K562 (cell line): ENCODE measurements at regions not wholly inside any gene's neighbourhood (a gene's known extent, or its start where the extent isn't known, plus 50 kb on each side); places are given as distances from the start of the nearest gene placed in this dataset.

Source experiments
- ATAC-seq: fragments of 200-7000 bp; cut with Tn5 transposase; 3 replicates; pipeline ENCODE4 v1.9.1; 2020; ENCODE audit warnings: moderate library complexity
- BruUV-seq: library from RNA; stranded (reverse); fragments of 400-500 nt; replicated peaks from 2 replicates; lab custom pipeline; 2021; lab: Mats Ljungman, UMichigan
- CTCF ChIA-PET: fragments of 300-600 bp; formaldehyde crosslinking; extraction: SDS; loops from one replicate; lab custom pipeline; 2021; ENCODE audit warnings: low intra/inter-chr PET ratio; lab: Yijun Ruan, JAX
- POLR2A ChIA-PET: fragments of 300-600, 350-650 bp; sonication (Branson Sonifier 250); formaldehyde crosslinking; extraction: SDS; loops from one replicate; lab custom pipeline; 2021; ENCODE audit warnings: antibody characterized with exemption, inconsistent platforms; lab: Yijun Ruan, JAX
- DNase-seq, 4 experiments: peaks; one replicate each; pipeline versions ENCODE4 v3.0.0 to v3.0.0-alpha.2; 2011 to 2018; ENCODE audit warnings: low spot score in 3 of 4, mixed read lengths in 3 of 4; ENCODE audit errors: extremely low read depth in 1 of 4
- FAIRE-seq: peaks from 2 replicates; lab custom pipeline; 2011; peaks lifted over from hg19 to GRCh38; lab: Jason Lieb, UNC
- H2AFZ ChIP-seq: 2 replicates; pipeline ENCODE4 v1.6.0; 2011; ENCODE audit warnings: low read depth, low read length, control low read depth, inconsistent platforms
- H3K27ac ChIP-seq: fragments of 200-600 bp; 3 replicates; pipeline ENCODE4 v1.8.0; 2011; ENCODE audit warnings: low read depth, mild to moderate bottlenecking, control low read depth, inconsistent platforms, low read length, moderate library complexity, mixed read lengths; ENCODE audit errors: extremely low read depth
- H3K27me3 ChIP-seq, 2 experiments: fragments of 300-600 bp in 1 of 2; 2 replicates in 1 of 2; 3 replicates in 1 of 2; pipeline versions ENCODE4 v1.6.0 to v1.8.0; 2011; ENCODE audit warnings: inconsistent platforms in 2 of 2, low read length in 2 of 2, mild to moderate bottlenecking in 1 of 2, mixed read lengths in 1 of 2, moderate library complexity in 1 of 2; ENCODE audit not compliant: control insufficient read depth in 2 of 2, insufficient read depth in 2 of 2
- H3K36me3 ChIP-seq: fragments of 300-600 bp; 3 replicates; pipeline ENCODE4 v1.8.0; 2011; ENCODE audit warnings: mild to moderate bottlenecking, low read length, inconsistent platforms; ENCODE audit not compliant: control insufficient read depth, insufficient read depth
- H3K4me1 ChIP-seq, 2 experiments: fragments of 200-600 bp in 1 of 2; replicated peaks in 1 of 2; 2 replicates in 1 of 2; 3 replicates in 1 of 2; pipeline versions ENCODE4 v1.5.1 to v1.8.0; 2011; ENCODE audit warnings: inconsistent platforms in 2 of 2, low read length in 2 of 2, mild to moderate bottlenecking in 1 of 2, mixed read lengths in 1 of 2, moderate library complexity in 1 of 2; ENCODE audit not compliant: control insufficient read depth in 2 of 2, insufficient read depth in 2 of 2
- H3K4me2 ChIP-seq: 2 replicates; pipeline ENCODE4 v1.6.1; 2011; ENCODE audit warnings: low read length, control low read depth, inconsistent platforms, mixed read lengths; ENCODE audit not compliant: insufficient read depth
- H3K4me3 ChIP-seq: fragments of 200-600 bp; sonication (generic), shearing (Covaris generic); 2 replicates; pipeline ENCODE4 v1.5.1; 2016; ENCODE audit warnings: control low read depth, inconsistent platforms
- H3K79me2 ChIP-seq: fragments of 200-600 bp; 3 replicates; pipeline ENCODE4 v1.8.0; 2011; ENCODE audit warnings: low read length, inconsistent platforms; ENCODE audit not compliant: control insufficient read depth, insufficient read depth
- H3K9ac ChIP-seq, 2 experiments: 2 replicates each; pipeline versions ENCODE4 v1.6.0 to v1.6.1; 2011; ENCODE audit warnings: low read depth in 2 of 2, low read length in 2 of 2, control low read depth in 1 of 2, inconsistent platforms in 1 of 2, mild to moderate bottlenecking in 1 of 2, mixed read lengths in 1 of 2; ENCODE audit not compliant: insufficient read depth in 1 of 2
- H3K9me1 ChIP-seq: one replicate; pipeline ENCODE4 v1.6.0; 2011; ENCODE audit warnings: inconsistent platforms, mild to moderate bottlenecking, low read length, moderate library complexity; ENCODE audit not compliant: control insufficient read depth, insufficient read depth
- H3K9me3 ChIP-seq: replicated peaks from 2 replicates; pipeline ENCODE4 v1.5.1; 2011; ENCODE audit warnings: low read depth, low read length, inconsistent platforms; ENCODE audit not compliant: control insufficient read depth, insufficient read depth
- H4K20me1 ChIP-seq: replicated peaks from 2 replicates; pipeline ENCODE4 v1.6.1; 2011; ENCODE audit warnings: low read length, inconsistent platforms, mixed read lengths; ENCODE audit not compliant: control insufficient read depth, insufficient read depth
- CTBP1 ChIP-seq: fragments of 450-650 bp; IDR thresholded peaks from 2 replicates; pipeline ENCODE4 v1.6.1; 2016; ENCODE audit warnings: borderline replicate concordance
- EP300 ChIP-seq: IDR thresholded peaks from 2 replicates; pipeline ENCODE4 v1.6.1; 2012; ENCODE audit warnings: low read length, improper control_type of control experiment
- FOXK1 ChIP-seq: sonication (generic); formaldehyde crosslinking; IDR thresholded peaks from 2 replicates; pipeline ENCODE4 v1.8.0; 2022; ENCODE audit warnings: missing genetic modification reagents, mild to moderate bottlenecking, borderline replicate concordance
- HOMEZ ChIP-seq: fragments of 250-450 bp; sonication (Bioruptor Pico); IDR thresholded peaks from 2 replicates; pipeline ENCODE4 v1.4.0; 2020; ENCODE audit warnings: mild to moderate bottlenecking, moderate library complexity
- MAFG ChIP-seq: fragments of 450-650 bp; conservative IDR thresholded peaks from 2 replicates; pipeline ENCODE4 v1.6.1; 2016; ENCODE audit warnings: missing genetic modification characterization, missing compliant biosample characterization
- NFIC ChIP-seq: fragments of 450-650 bp; IDR thresholded peaks from 2 replicates; pipeline ENCODE4 v1.6.1; 2017; ENCODE audit warnings: mild to moderate bottlenecking, inconsistent platforms
- NFIX ChIP-seq: fragments of 250-450 bp; sonication (Bioruptor Pico); IDR thresholded peaks from 2 replicates; pipeline ENCODE4 v1.4.0; 2020; ENCODE audit warnings: low read depth, mild to moderate bottlenecking, moderate library complexity
- TAL1 ChIP-seq: fragments of 450-650 bp; IDR thresholded peaks from 2 replicates; pipeline ENCODE4 v1.6.1; 2016; ENCODE audit warnings: mild to moderate bottlenecking
- TGIF2 ChIP-seq: sonication (generic); formaldehyde crosslinking; IDR thresholded peaks from 2 replicates; pipeline ENCODE4 v1.8.1; 2022; ENCODE audit warnings: mild to moderate bottlenecking, missing genetic modification reagents, moderate library complexity
- THRA ChIP-seq: fragments of 450-650 bp; IDR thresholded peaks from 2 replicates; pipeline ENCODE4 v1.6.1; 2017; ENCODE audit warnings: mild to moderate bottlenecking, moderate library complexity
- U2AF2 ChIP-seq: fragments of 200-400 bp; formaldehyde crosslinking; optimal IDR thresholded peaks from 2 replicates; pipeline ENCODE3; 2017; ENCODE audit warnings: low read depth, mild to moderate bottlenecking, low read length
- XRCC3 ChIP-seq: fragments of 450-650 bp; IDR thresholded peaks from 2 replicates; pipeline ENCODE4 v1.6.1; 2017; ENCODE audit warnings: mild to moderate bottlenecking, moderate library complexity
- ZBTB1 ChIP-seq: sonication (generic); formaldehyde crosslinking; IDR thresholded peaks from 2 replicates; pipeline ENCODE4 v1.8.1; 2023; ENCODE audit warnings: missing genetic modification reagents, low read depth, mild to moderate bottlenecking, borderline replicate concordance
- ZNF695 ChIP-seq: fragments of 450-650 bp; formaldehyde crosslinking; IDR thresholded peaks from 2 replicates; pipeline ENCODE4 v1.4.0; 2020; ENCODE audit warnings: mild to moderate bottlenecking, moderate library complexity
- ZNF79 ChIP-seq: fragments of 250-450 bp; sonication (Bioruptor Pico); IDR thresholded peaks from 2 replicates; pipeline ENCODE4 v1.4.0; 2020; ENCODE audit warnings: low read depth, mild to moderate bottlenecking, moderate library complexity
- WGBS: fragments of 100-300 bp; shearing (Covaris generic); methylation state at CpG from one replicate; pipeline ENCODE4 v1.1.6; 2016; ENCODE audit warnings: low coverage, mixed read lengths; ENCODE audit not compliant: insufficient coverage; ENCODE audit errors: missing lambda C conversion rate; 5-methylcytosine and 5-hydroxymethylcytosine counted together
- in situ Hi-C: fragments of 300-500 bp; cut with MboI; formaldehyde crosslinking; loops from 4 replicates; pipeline ENCODE4 v1.15.0; 2018; ENCODE audit warnings: inconsistent platforms, mixed read lengths
- intact Hi-C: fragments of 100-400 bp; cut with micrococcal nuclease; formaldehyde crosslinking; loops from 2 replicates; pipeline ENCODE4 v1.14.2; 2022

- H2AFZ ChIP-seq = no peak overlapping the region
- TF ChIP-seq TAL1 (no peak), MAFG (tag) (no peak), U2AF2 (no peak), NFIC (peak; percentile 77), XRCC3 (no peak), NFIX (CRISPR knock-in tag) (peak; percentile 80), CTBP1 (no peak)
- no peaks in the 10 kb centered on the region for H3K9me3 ChIP-seq
- FAIRE-seq (no peak), DNase-seq (no peak), ATAC-seq (no peak)
- no peaks in the 10 kb centered on the region for H3K9me1 ChIP-seq
- POLR2A ChIA-PET = no interaction called here
- no peaks in the 10 kb centered on the region for H3K36me3 ChIP-seq
- no peak overlapping the region for H3K4me3 ChIP-seq
- no peak overlapping the region for H3K27ac ChIP-seq
- H3K9ac ChIP-seq = no peak overlapping the region
- no TSS peak for BruUV-seq
- no peaks in the 10 kb centered on the region for H3K79me2 ChIP-seq
- 0% methylated on average over 5 of the region's 5 CpGs for WGBS
- no peaks in the 10 kb centered on the region for H3K4me1 ChIP-seq
- in situ Hi-C loops (no loop called here), intact Hi-C loops (no loop called here)
- H4K20me1 ChIP-seq = no peaks in the 10 kb centered on the region
- CTCF ChIA-PET = no interaction called here
- no peak overlapping the region for H3K4me2 ChIP-seq
- no peaks in the 10 kb centered on the region for H3K27me3 ChIP-seq
Measured at GRCh38 chr5:51890435-51891116, 507.3 kb downstream of the ISL1 start.

DNA sequence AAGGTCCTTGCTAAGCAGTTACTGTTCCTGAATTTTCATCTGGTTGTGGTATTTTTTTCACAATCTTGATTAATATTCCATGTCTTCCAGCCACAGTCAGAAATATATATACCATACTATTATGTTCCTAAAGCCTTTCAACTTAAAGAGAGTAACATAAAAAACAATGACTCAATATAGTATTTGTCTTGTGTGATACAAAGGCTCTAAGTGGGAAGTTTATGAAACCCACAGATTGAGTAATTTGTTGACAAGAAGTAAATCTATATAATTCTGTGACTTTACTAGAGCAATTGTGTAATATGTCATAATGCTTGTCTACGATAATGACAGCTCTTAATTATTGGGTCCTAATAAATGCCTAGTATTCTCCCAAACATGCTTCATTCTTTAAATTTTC lies 509.4 kb downstream of the ISL1 start:
- no peaks in the 10 kb centered on the region for H3K9me1 ChIP-seq
- intact Hi-C loops = no loop called here
- no peak overlapping the region for H3K9ac ChIP-seq
- in situ Hi-C loops = no loop called here
- no peaks in the 10 kb centered on the region for H3K36me3 ChIP-seq
- no peaks in the 10 kb centered on the region for H3K9me3 ChIP-seq
- H3K4me1 ChIP-seq = no peaks in the 10 kb centered on the region
- no peaks in the 10 kb centered on the region for H3K27me3 ChIP-seq
- CTCF ChIA-PET = no interaction called here
- H3K79me2 ChIP-seq = no peaks in the 10 kb centered on the region
- ATAC-seq (no peak), FAIRE-seq (no peak), DNase-seq (no peak)
- no peaks in the 10 kb centered on the region for H4K20me1 ChIP-seq
- no peak overlapping the region for H3K27ac ChIP-seq
- no peak overlapping the region for H3K4me3 ChIP-seq
- no peak overlapping the region for H3K4me2 ChIP-seq
- 5% methylated on average over 1 of the region's 1 CpG for WGBS
- H2AFZ ChIP-seq = no peak overlapping the region
- no TSS peak for BruUV-seq
- POLR2A ChIA-PET = no interaction called here
- TF ChIP-seq EP300 = no peak
- TF ChIP-seq ZBTB1 (CRISPR knock-in tag) = no peak
- no peak for TF ChIP-seq ZNF79 (CRISPR knock-in tag)
- no peak for TF ChIP-seq ZNF695 (CRISPR knock-in tag)
- no peak for TF ChIP-seq HOMEZ (CRISPR knock-in tag)
- no peak for TF ChIP-seq TGIF2 (CRISPR knock-in tag)
- TF ChIP-seq THRA = no peak
- TF ChIP-seq FOXK1 (CRISPR knock-in tag) = no peak
